DND-41 (cell line): ENCODE measurements at regions not wholly inside any gene's neighbourhood (a gene's known extent, or its start where the extent isn't known, plus 50 kb on each side); places are given as distances from the start of the nearest gene placed in this dataset.

Experiments used
- ATAC-seq: fragments of 200-7000 bp; cut with Tn5 transposase; 3 replicates; pipeline ENCODE4 v1.9.1; 2021; ENCODE audit warnings: low read depth; ENCODE audit not compliant: insufficient read depth
- DNase-seq: peaks from one replicate; pipeline ENCODE4 v3.0.0-alpha.2; 2020
- H2AFZ ChIP-seq: 2 replicates; pipeline ENCODE4 v1.6.0; 2012; ENCODE audit warnings: low read depth, low read length
- H3K27ac ChIP-seq: 2 replicates; pipeline ENCODE4 v1.5.1; 2012; ENCODE audit warnings: low read length, inconsistent platforms
- H3K27me3 ChIP-seq: fragments of 200-600 bp; sonication (generic); 2 replicates; pipeline ENCODE4 v1.6.0; 2012; ENCODE audit warnings: low read length, mild to moderate bottlenecking, inconsistent platforms; ENCODE audit not compliant: insufficient read depth, poor library complexity
- H3K36me3 ChIP-seq: 2 replicates; pipeline ENCODE4 v1.5.1; 2012; ENCODE audit warnings: low read length, inconsistent platforms; ENCODE audit not compliant: insufficient read depth
- H3K4me1 ChIP-seq: 2 replicates; pipeline ENCODE4 v1.5.1; 2012; ENCODE audit warnings: mild to moderate bottlenecking, low read length; ENCODE audit not compliant: insufficient read depth
- H3K4me2 ChIP-seq: 2 replicates; pipeline ENCODE4 v1.6.0; 2012; ENCODE audit warnings: mild to moderate bottlenecking, moderate library complexity, low read length, inconsistent platforms; ENCODE audit not compliant: insufficient read depth
- H3K4me3 ChIP-seq, 2 experiments: fragments of 200-600 bp in 1 of 2; shearing (Covaris generic) in 1 of 2; 2 replicates each; pipeline ENCODE4 v1.5.1; 2012 to 2016; ENCODE audit warnings: inconsistent platforms in 2 of 2, low read length in 2 of 2, mild to moderate bottlenecking in 2 of 2, low read depth in 1 of 2, moderate library complexity in 1 of 2
- H3K79me2 ChIP-seq: 2 replicates; pipeline ENCODE4 v1.6.0; 2012; ENCODE audit warnings: low read length, inconsistent platforms; ENCODE audit not compliant: insufficient read depth
- H3K9ac ChIP-seq: 2 replicates; pipeline ENCODE4 v1.6.0; 2012; ENCODE audit warnings: low read depth, mild to moderate bottlenecking, inconsistent platforms, low read length, moderate library complexity
- H3K9me3 ChIP-seq: 2 replicates; pipeline ENCODE4 v1.5.1; 2012; ENCODE audit warnings: low read length, moderate library complexity, mild to moderate bottlenecking, inconsistent platforms; ENCODE audit not compliant: insufficient read depth, severe bottlenecking
- H4K20me1 ChIP-seq: 2 replicates; pipeline ENCODE4 v1.6.0; 2012; ENCODE audit warnings: low read length; ENCODE audit not compliant: insufficient read depth
- EZH2 ChIP-seq: IDR thresholded peaks from 3 replicates; pipeline ENCODE4 v1.6.1; 2012; ENCODE audit warnings: borderline replicate concordance, low read depth, mild to moderate bottlenecking, moderate library complexity, low read length, inconsistent platforms; ENCODE audit not compliant: severe bottlenecking
- TF ChIP-seq, protein P1 (sequence below): IDR thresholded peaks from 2 replicates; pipeline ENCODE4 v1.5.1; 2012; ENCODE audit warnings: borderline replicate concordance, low read length, moderate library complexity, mild to moderate bottlenecking; ENCODE audit not compliant: poor library complexity, severe bottlenecking; ENCODE audit errors: extremely low read depth

- Histone ChIP-seq H3K4me1 (no peaks in the 10 kb centered on the region), H3K27me3 (peaks cover 11% of the 10 kb centered on the region), H3K4me3 (no peak overlapping the region), H2AFZ (no peak overlapping the region), H3K36me3 (no peaks in the 10 kb centered on the region), H3K27ac (no peak overlapping the region), H3K79me2 (no peaks in the 10 kb centered on the region), H3K9ac (no peak overlapping the region), H3K9me3 (no peaks in the 10 kb centered on the region), H3K4me2 (no peak overlapping the region), H4K20me1 (peaks cover 3% of the 10 kb centered on the region; the same call in 1 of the 2 replicates)
- no peak for DNase-seq
- no peak for ATAC-seq
- TF ChIP-seq EZH2 = no peak
- TF ChIP-seq, protein P1, sequence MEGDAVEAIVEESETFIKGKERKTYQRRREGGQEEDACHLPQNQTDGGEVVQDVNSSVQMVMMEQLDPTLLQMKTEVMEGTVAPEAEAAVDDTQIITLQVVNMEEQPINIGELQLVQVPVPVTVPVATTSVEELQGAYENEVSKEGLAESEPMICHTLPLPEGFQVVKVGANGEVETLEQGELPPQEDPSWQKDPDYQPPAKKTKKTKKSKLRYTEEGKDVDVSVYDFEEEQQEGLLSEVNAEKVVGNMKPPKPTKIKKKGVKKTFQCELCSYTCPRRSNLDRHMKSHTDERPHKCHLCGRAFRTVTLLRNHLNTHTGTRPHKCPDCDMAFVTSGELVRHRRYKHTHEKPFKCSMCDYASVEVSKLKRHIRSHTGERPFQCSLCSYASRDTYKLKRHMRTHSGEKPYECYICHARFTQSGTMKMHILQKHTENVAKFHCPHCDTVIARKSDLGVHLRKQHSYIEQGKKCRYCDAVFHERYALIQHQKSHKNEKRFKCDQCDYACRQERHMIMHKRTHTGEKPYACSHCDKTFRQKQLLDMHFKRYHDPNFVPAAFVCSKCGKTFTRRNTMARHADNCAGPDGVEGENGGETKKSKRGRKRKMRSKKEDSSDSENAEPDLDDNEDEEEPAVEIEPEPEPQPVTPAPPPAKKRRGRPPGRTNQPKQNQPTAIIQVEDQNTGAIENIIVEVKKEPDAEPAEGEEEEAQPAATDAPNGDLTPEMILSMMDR = no peak
Observed at GRCh38 chr17:34817252-34818035, 143.8 kb downstream of the CCT6B start.

- DNase-seq (no peak), ATAC-seq (no peak)
- Histone ChIP-seq H3K9ac (no peak overlapping the region), H3K79me2 (no peaks in the 10 kb centered on the region), H3K4me2 (no peak overlapping the region), H3K27me3 (peaks cover 11% of the 10 kb centered on the region), H3K27ac (no peak overlapping the region), H2AFZ (no peak overlapping the region), H3K36me3 (no peaks in the 10 kb centered on the region), H3K9me3 (no peaks in the 10 kb centered on the region), H3K4me1 (no peaks in the 10 kb centered on the region), H4K20me1 (peaks cover 3% of the 10 kb centered on the region; the same call in 1 of the 2 replicates), H3K4me3 (no peak overlapping the region)
- TF ChIP-seq, protein P1 = no peak
- no peak for TF ChIP-seq EZH2
Observed at GRCh38 chr17:34816848-34817247, 144.4 kb downstream of the CCT6B start.

DNA sequence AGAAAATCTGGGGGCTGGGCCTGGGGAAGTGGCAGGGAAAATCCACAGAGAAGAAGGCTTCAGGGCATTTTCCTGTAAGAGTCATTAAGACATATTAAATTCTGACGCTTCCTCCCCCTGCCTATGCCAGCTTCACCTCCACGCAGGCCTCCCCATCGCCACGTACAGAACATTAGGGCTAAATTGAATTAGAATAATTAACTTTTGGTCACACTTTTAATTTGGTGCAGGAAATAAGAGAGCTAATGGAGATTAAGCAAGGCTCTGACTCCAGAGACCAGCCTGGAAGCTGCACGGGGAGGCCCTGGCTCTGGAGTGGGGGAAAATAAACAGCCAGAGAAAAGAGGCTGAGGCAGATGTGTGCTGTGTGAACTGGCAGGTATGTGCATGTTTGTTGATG is 148.0 kb downstream of the CCT6B start:
- H4K20me1 ChIP-seq = no peaks in the 10 kb centered on the region
- H3K36me3 ChIP-seq = no peaks in the 10 kb centered on the region

More for the DNA sequence above, 148.0 kb downstream of the CCT6B start:
- no peak overlapping the region for H3K4me2 ChIP-seq
- H3K4me1 ChIP-seq = no peaks in the 10 kb centered on the region
- H3K4me3 ChIP-seq = no peak overlapping the region
- H3K9me3 ChIP-seq = no peaks in the 10 kb centered on the region
- peaks cover 8% of the 10 kb centered on the region for H3K27me3 ChIP-seq
- DNase-seq (no peak), ATAC-seq (no peak)
- H2AFZ ChIP-seq = no peak overlapping the region
- H3K79me2 ChIP-seq = no peaks in the 10 kb centered on the region
- TF ChIP-seq EZH2 = no peak
- TF ChIP-seq, protein P1 = no peak
- H3K9ac ChIP-seq = no peak overlapping the region
- H3K27ac ChIP-seq = no peak overlapping the region
